C4-2B (cell line): ENCODE measurements at regions not wholly inside any gene's neighbourhood (a gene's known extent, or its start where the extent isn't known, plus 50 kb on each side); places are given as distances from the start of the nearest gene placed in this dataset.

Experiments
- ZFX ChIP-seq: fragments of 450-650 bp; IDR thresholded peaks from 2 replicates; pipeline ENCODE4 v1.6.1; 2017
- TF ChIP-seq, protein P1 (sequence below): fragments of 450-650 bp; conservative IDR thresholded peaks from 2 replicates; pipeline ENCODE4 v1.5.1; 2017; ENCODE audit warnings: mild to moderate bottlenecking

DNA sequence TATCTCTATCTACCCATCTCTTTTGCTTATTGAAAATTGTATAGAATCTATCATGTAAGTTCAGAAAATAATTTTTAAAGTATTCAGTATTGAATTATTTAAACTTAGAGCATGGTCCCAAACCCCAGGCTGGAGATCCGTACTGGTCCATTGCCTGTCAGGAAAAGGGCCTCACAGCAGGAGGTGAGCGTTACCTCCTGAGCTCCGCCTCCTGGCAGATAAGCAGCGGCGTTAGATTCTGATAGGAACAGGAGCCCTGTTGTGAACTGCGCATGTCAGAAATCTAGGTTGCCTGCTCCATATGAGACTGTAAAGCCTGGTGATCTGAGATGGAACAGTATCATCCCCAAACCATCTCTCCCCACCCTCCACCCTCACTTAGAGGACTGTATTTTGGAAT, 266.0 kb upstream of the CNTNAP2 start:
- TF ChIP-seq, protein P1, sequence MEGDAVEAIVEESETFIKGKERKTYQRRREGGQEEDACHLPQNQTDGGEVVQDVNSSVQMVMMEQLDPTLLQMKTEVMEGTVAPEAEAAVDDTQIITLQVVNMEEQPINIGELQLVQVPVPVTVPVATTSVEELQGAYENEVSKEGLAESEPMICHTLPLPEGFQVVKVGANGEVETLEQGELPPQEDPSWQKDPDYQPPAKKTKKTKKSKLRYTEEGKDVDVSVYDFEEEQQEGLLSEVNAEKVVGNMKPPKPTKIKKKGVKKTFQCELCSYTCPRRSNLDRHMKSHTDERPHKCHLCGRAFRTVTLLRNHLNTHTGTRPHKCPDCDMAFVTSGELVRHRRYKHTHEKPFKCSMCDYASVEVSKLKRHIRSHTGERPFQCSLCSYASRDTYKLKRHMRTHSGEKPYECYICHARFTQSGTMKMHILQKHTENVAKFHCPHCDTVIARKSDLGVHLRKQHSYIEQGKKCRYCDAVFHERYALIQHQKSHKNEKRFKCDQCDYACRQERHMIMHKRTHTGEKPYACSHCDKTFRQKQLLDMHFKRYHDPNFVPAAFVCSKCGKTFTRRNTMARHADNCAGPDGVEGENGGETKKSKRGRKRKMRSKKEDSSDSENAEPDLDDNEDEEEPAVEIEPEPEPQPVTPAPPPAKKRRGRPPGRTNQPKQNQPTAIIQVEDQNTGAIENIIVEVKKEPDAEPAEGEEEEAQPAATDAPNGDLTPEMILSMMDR, result no peak
- TF ChIP-seq ZFX, result no peak
